Endothelial cell of umbilical vein (primary cell): ENCODE measurements at regions not wholly inside any gene's neighbourhood (a gene's known extent, or its start where the extent isn't known, plus 50 kb on each side); places are given as distances from the start of the nearest gene placed in this dataset.

Experiments used
- EZH2 ChIP-seq: IDR thresholded peaks from 2 replicates; pipeline ENCODE4 v1.6.1; 2012; ENCODE audit warnings: borderline replicate concordance, low read depth, mild to moderate bottlenecking, moderate library complexity, low read length, inconsistent platforms; ENCODE audit not compliant: severe bottlenecking
- GATA2 ChIP-seq: IDR thresholded peaks from 2 replicates; pipeline ENCODE4 v1.7.0; 2011; ENCODE audit warnings: low read depth, mild to moderate bottlenecking, moderate library complexity, mixed read lengths, low read length; ENCODE audit not compliant: insufficient read length, insufficient read depth
- JUN ChIP-seq: IDR thresholded peaks from 2 replicates; pipeline ENCODE4 v1.6.1; 2011; ENCODE audit warnings: borderline replicate concordance, low read depth; ENCODE audit not compliant: insufficient read length, insufficient read depth
- MYC ChIP-seq: IDR thresholded peaks from one replicate; pipeline ENCODE4 v1.6.1; 2011; ENCODE audit warnings: mild to moderate bottlenecking, low read depth, low read length
- POLR2A ChIP-seq: IDR thresholded peaks from 2 replicates; pipeline ENCODE4 v1.6.1; 2012; ENCODE audit warnings: low read depth, mild to moderate bottlenecking, control low read depth, low read length
- POLR2AphosphoS5 ChIP-seq: IDR thresholded peaks from 2 replicates; pipeline ENCODE4 v1.6.1; 2012; ENCODE audit warnings: low read depth, mild to moderate bottlenecking, control low read depth, low read length, moderate library complexity; ENCODE audit not compliant: insufficient read depth
- TF ChIP-seq, protein P1 (sequence below), 2 donors: IDR thresholded peaks; 1 replicate in 1 of 2; 2 replicates in 1 of 2; pipeline ENCODE4 v1.5.1; 2011; ENCODE audit warnings: low read length in 2 of 2, mild to moderate bottlenecking in 2 of 2, moderate library complexity in 2 of 2, control low read depth in 1 of 2, inconsistent platforms in 1 of 2, low read depth in 1 of 2; ENCODE audit not compliant: insufficient read depth in 1 of 2; ENCODE audit errors: extremely low read depth in 1 of 2

DNA sequence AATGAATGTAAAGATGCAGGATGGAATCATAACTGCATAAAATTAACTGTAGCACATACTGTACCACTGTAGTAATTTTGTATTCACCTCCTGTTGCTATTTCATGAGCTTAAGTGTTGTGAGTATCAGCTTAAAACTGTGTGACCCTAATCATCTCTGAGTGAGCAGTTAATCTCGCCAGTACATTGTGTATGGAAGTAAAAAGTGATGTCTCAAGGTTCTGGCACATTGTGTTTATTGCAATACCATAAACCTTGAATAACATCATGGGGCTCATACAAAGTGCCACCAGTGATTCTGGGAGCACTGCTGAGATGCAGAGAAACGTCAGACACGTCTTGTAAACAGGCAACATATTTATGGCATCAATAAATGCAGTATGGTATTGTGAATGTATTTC lies 124.5 kb downstream of the PMAIP1 start:
- TF ChIP-seq POLR2A (no peak), EZH2 (no peak), JUN (no peak), MYC (no peak), GATA2 (no peak), POLR2AphosphoS5 (no peak)
- TF ChIP-seq, protein P1, sequence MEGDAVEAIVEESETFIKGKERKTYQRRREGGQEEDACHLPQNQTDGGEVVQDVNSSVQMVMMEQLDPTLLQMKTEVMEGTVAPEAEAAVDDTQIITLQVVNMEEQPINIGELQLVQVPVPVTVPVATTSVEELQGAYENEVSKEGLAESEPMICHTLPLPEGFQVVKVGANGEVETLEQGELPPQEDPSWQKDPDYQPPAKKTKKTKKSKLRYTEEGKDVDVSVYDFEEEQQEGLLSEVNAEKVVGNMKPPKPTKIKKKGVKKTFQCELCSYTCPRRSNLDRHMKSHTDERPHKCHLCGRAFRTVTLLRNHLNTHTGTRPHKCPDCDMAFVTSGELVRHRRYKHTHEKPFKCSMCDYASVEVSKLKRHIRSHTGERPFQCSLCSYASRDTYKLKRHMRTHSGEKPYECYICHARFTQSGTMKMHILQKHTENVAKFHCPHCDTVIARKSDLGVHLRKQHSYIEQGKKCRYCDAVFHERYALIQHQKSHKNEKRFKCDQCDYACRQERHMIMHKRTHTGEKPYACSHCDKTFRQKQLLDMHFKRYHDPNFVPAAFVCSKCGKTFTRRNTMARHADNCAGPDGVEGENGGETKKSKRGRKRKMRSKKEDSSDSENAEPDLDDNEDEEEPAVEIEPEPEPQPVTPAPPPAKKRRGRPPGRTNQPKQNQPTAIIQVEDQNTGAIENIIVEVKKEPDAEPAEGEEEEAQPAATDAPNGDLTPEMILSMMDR (IDR thresholded peaks at IDR 0.05; ENCODE audit: extremely low read depth in 1 of 2, insufficient read depth in 1 of 2, low read depth in 1 of 2, low read length in 2 of 2): no peak
